GM12878 (cell line): ENCODE measurements at regions not wholly inside any gene's neighbourhood (a gene's known extent, or its start where the extent isn't known, plus 50 kb on each side); places are given as distances from the start of the nearest gene placed in this dataset.

Experiments
- ATAC-seq: fragments of 200-7000 bp; cut with Tn5 transposase; 3 replicates; pipeline ENCODE4 v1.9.1; 2020; ENCODE audit warnings: mild to moderate bottlenecking, moderate library complexity
- BruUV-seq: library from RNA; stranded (reverse); fragments of 400-500 nt; replicated peaks from 2 replicates; lab custom pipeline; 2021; lab: Mats Ljungman, UMichigan
- CTCF ChIA-PET: fragments of 300-600 bp; sonication (Branson Sonifier 250); formaldehyde crosslinking; extraction: SDS; loops from one replicate; lab custom pipeline; 2021; ENCODE audit warnings: inconsistent platforms; lab: Yijun Ruan, JAX
- POLR2A ChIA-PET: fragments of 350-600 bp; formaldehyde crosslinking; extraction: SDS; loops from one replicate; lab custom pipeline; 2021; ENCODE audit warnings: inconsistent platforms; lab: Charles Lee
- RAD21 ChIA-PET: fragments of 300-600 bp; sonication (Branson Sonifier 250); formaldehyde crosslinking; loops from one replicate; lab custom pipeline; 2023; ENCODE audit warnings: antibody characterized with exemption; ENCODE audit not compliant: unreplicated experiment; lab: Charles Lee
- SMC1A ChIA-PET: fragments of 300-600 bp; sonication (Branson Sonifier 250); formaldehyde crosslinking; loops from one replicate; lab custom pipeline; 2023; ENCODE audit not compliant: unreplicated experiment, uncharacterized antibody; lab: Charles Lee
- DNase-seq: peaks from one replicate; pipeline ENCODE4 v3.0.0-alpha.2; 2011; ENCODE audit warnings: low read depth, low spot score
- FAIRE-seq: peaks from 3 replicates; lab custom pipeline; 2011; peaks lifted over from hg19 to GRCh38; lab: Jason Lieb, UNC
- H2AFZ ChIP-seq: 2 replicates; pipeline ENCODE4 v1.6.0; 2011; ENCODE audit warnings: low read depth, low read length, control low read depth; ENCODE audit not compliant: control insufficient read depth
- H3K27ac ChIP-seq: 2 replicates; pipeline ENCODE4 v1.5.1; 2011; ENCODE audit warnings: control low read depth; ENCODE audit not compliant: control insufficient read depth, insufficient read depth
- H3K27me3 ChIP-seq, 2 experiments: replicated peaks in 1 of 2; 2 replicates each; pipeline versions ENCODE4 v1.6.0 to v1.6.1; 2011; ENCODE audit warnings: low read length in 1 of 2; ENCODE audit not compliant: control insufficient read depth in 2 of 2, insufficient read depth in 2 of 2
- H3K36me3 ChIP-seq, 2 experiments: 2 replicates each; pipeline ENCODE4 v1.5.1; 2011; ENCODE audit warnings: low read length in 1 of 2; ENCODE audit not compliant: control insufficient read depth in 2 of 2, insufficient read depth in 2 of 2
- H3K4me1 ChIP-seq: 2 replicates; pipeline ENCODE4 v1.6.1; 2011; ENCODE audit warnings: mild to moderate bottlenecking, low read length, moderate library complexity, mixed read lengths; ENCODE audit not compliant: control insufficient read depth, insufficient read depth
- H3K4me2 ChIP-seq: 2 replicates; pipeline ENCODE4 v1.6.0; 2011; ENCODE audit warnings: control low read depth; ENCODE audit not compliant: control insufficient read depth, insufficient read depth
- H3K4me3 ChIP-seq: fragments of 200-600 bp; sonication (generic); 2 replicates; pipeline ENCODE4 v1.5.1; 2016
- H3K79me2 ChIP-seq: 2 replicates; pipeline ENCODE4 v1.6.0; 2011; ENCODE audit warnings: low read length; ENCODE audit not compliant: control insufficient read depth, insufficient read depth
- H3K9ac ChIP-seq: 2 replicates; pipeline ENCODE4 v1.8.0; 2011; ENCODE audit warnings: low read length, control low read depth, mixed read lengths; ENCODE audit not compliant: control insufficient read depth, insufficient read depth
- H3K9me3 ChIP-seq: replicated peaks from 3 replicates; pipeline ENCODE4 v1.5.1; 2011; ENCODE audit warnings: mild to moderate bottlenecking, low read length; ENCODE audit not compliant: control insufficient read depth, insufficient read depth
- H4K20me1 ChIP-seq: 2 replicates; pipeline ENCODE4 v1.6.0; 2011; ENCODE audit not compliant: control insufficient read depth, insufficient read depth
- ATF7 ChIP-seq: fragments of 450-650 bp; IDR thresholded peaks from 2 replicates; pipeline ENCODE4 v1.6.1; 2016; ENCODE audit warnings: low read depth, mild to moderate bottlenecking
- BACH1 ChIP-seq: fragments of 450-650 bp; IDR thresholded peaks from 2 replicates; pipeline ENCODE4 v1.6.1; 2017; ENCODE audit warnings: mild to moderate bottlenecking, borderline replicate concordance
- CTCF ChIP-seq, 3 experiments: IDR thresholded peaks in 2 of 3; conservative IDR thresholded peaks in 1 of 3; 2 replicates each; pipeline ENCODE4 v1.5.1; 2011; ENCODE audit warnings: low read depth in 3 of 3, low read length in 3 of 3, mild to moderate bottlenecking in 3 of 3, control low read depth in 2 of 3, moderate library complexity in 2 of 3, inconsistent platforms in 1 of 3, mixed read lengths in 1 of 3; ENCODE audit not compliant: control insufficient read depth in 2 of 3, insufficient read depth in 1 of 3; ENCODE audit errors: extremely low read depth in 1 of 3
- JUND ChIP-seq: IDR thresholded peaks from 2 replicates; pipeline ENCODE4 v1.6.1; 2012; ENCODE audit warnings: low read depth, mild to moderate bottlenecking, low read length, improper control_type of control experiment, moderate library complexity
- NFYA ChIP-seq: IDR thresholded peaks from 2 replicates; pipeline ENCODE4 v1.6.1; 2011; ENCODE audit warnings: low read depth, mild to moderate bottlenecking, low read length, improper control_type of control experiment, borderline replicate concordance
- POLR2AphosphoS2 ChIP-seq: IDR thresholded peaks from 2 replicates; pipeline ENCODE4 v1.6.1; 2011; ENCODE audit warnings: low read depth, mild to moderate bottlenecking, low read length, improper control_type of control experiment, moderate library complexity
- RAD21 ChIP-seq: IDR thresholded peaks from 2 replicates; pipeline ENCODE4 v1.6.1; 2011; ENCODE audit warnings: mild to moderate bottlenecking, low read depth, low read length, moderate library complexity; ENCODE audit not compliant: insufficient read depth
- RB1 ChIP-seq: fragments of 450-650 bp; formaldehyde crosslinking; IDR thresholded peaks from 2 replicates; pipeline ENCODE4 v1.6.1; 2017; ENCODE audit warnings: mild to moderate bottlenecking, borderline replicate concordance
- YY1 ChIP-seq: IDR thresholded peaks from 2 replicates; pipeline ENCODE4 v1.6.1; 2011; ENCODE audit warnings: low read depth, mild to moderate bottlenecking, low read length
- WGBS: methylation state at CpG from one replicate; pipeline ENCODE4 v1.1.6; 2016; ENCODE audit warnings: low lambda C conversion rate; ENCODE audit not compliant: insufficient replicate concordance, insufficient coverage; ENCODE audit errors: missing lambda C conversion rate; 5-methylcytosine and 5-hydroxymethylcytosine counted together
- in situ Hi-C: fragments of 300-500 bp; cut with MboI; formaldehyde crosslinking; loops from 9 replicates; pipeline ENCODE4 v1.14.3; 2018; ENCODE audit warnings: mixed read lengths
- intact Hi-C: fragments of 100-400 bp; cut with micrococcal nuclease; formaldehyde crosslinking; loops from one replicate; pipeline ENCODE4 v1.14.2; 2022; ENCODE audit not compliant: unreplicated experiment

- FAIRE-seq: no peak
- 31% methylated on average over 2 of the region's 2 CpGs for whole genome bisulfite sequencing
- Histone ChIP-seq H3K9me3 (no peaks in the 10 kb centered on the region), H3K79me2 (no peaks in the 10 kb centered on the region), H3K27ac (no peak overlapping the region), H3K4me1 (no peaks in the 10 kb centered on the region)
- POLR2A ChIA-PET: no interaction called here
- BruUV-seq: no TSS peak
- TF ChIP-seq NFYA (no peak), RB1 (no peak), CTCF (IDR thresholded peaks at IDR 0.05 in 2 of 3, conservative IDR thresholded peaks at IDR 0.05 in 1 of 3; ENCODE audit: control insufficient read depth in 2 of 3, extremely low read depth in 1 of 3, insufficient read depth in 1 of 3, low read depth in 3 of 3, low read length in 3 of 3) (peak; percentile 14 to 49 (median 47); a peak in 5 of 6 replicates), POLR2AphosphoS2 (no peak), RAD21 (0 out of 2 replicates have a peak, but pooled peaks have one; percentile 11), ATF7 (no peak), BACH1 (no peak), YY1 (peak; percentile 96), JUND (no peak)
- TF ChIP-seq, all 136 proteins: peak for 3
- RAD21 ChIA-PET: no interaction called here
- DNase-seq (no peak), ATAC-seq (peak; percentile 86)
- no peak overlapping the region for H3K9ac ChIP-seq
- no peak overlapping the region for H3K4me3 ChIP-seq
- CTCF ChIA-PET: interaction anchor here (2.7 kb wide), 1 partner anchor 15 kb away, joined by 10 read pairs; no protein-coding TSS in a partner anchor
- intact Hi-C loops: loop anchor here (10.0 kb wide), 1 partner anchor 562 kb away; no protein-coding TSS in a partner anchor
- H2AFZ ChIP-seq: no peak overlapping the region
- in situ Hi-C loops: no loop called here
- no peak overlapping the region for H3K4me2 ChIP-seq
- no peaks in the 10 kb centered on the region for H3K36me3 ChIP-seq
- SMC1A ChIA-PET: interaction anchor here (1.4 kb wide), 1 partner anchor 177 kb away, joined by 4 read pairs; no protein-coding TSS in a partner anchor
- no peaks in the 10 kb centered on the region for H3K27me3 ChIP-seq
- H4K20me1 ChIP-seq: no peaks in the 10 kb centered on the region
Measured at GRCh38 chr4:114132830-114133229, 153.4 kb upstream of the ARSJ start.
